RWPE1 (cell line): ENCODE measurements at regions not wholly inside any gene's neighbourhood (a gene's known extent, or its start where the extent isn't known, plus 50 kb on each side); places are given as distances from the start of the nearest gene placed in this dataset.

ENCODE experiments used
- CTCF ChIA-PET: fragments of 350-600 bp; sonication (Branson Sonifier 250); formaldehyde crosslinking; extraction: SDS; loops from one replicate; lab custom pipeline; 2021; lab: Yijun Ruan, JAX
- POLR2A ChIA-PET: fragments of 400-600 bp; formaldehyde crosslinking; extraction: SDS; loops from one replicate; lab custom pipeline; 2020; ENCODE audit warnings: antibody characterized with exemption; ENCODE audit not compliant: low non-redundant PET; lab: Yijun Ruan, JAX
- DNase-seq: peaks from one replicate; pipeline ENCODE4 v3.0.0; 2012; ENCODE audit warnings: low spot score
- H3K27ac ChIP-seq: fragments of 450-650 bp; 2 replicates; pipeline ENCODE4 v1.5.1; 2017
- CTCF ChIP-seq: fragments of 450-650 bp; conservative IDR thresholded peaks from 2 replicates; pipeline ENCODE4 v1.5.1; 2017; ENCODE audit warnings: low read depth, mild to moderate bottlenecking

- TF ChIP-seq CTCF, result no peak
- ChIA-PET CTCF (no interaction called here), POLR2A (no interaction called here)
- no peak overlapping the region for H3K27ac ChIP-seq
- DNase-seq, result no peak
Observed at GRCh38 chr6:80550281-80550680, 443.8 kb downstream of the BCKDHB start.

GRCh38 chr6:80548532-80548931 is 442.1 kb downstream of the BCKDHB start:
- ChIA-PET POLR2A (no interaction called here), CTCF (no interaction called here)
- TF ChIP-seq CTCF, result no peak
- no peak overlapping the region for H3K27ac ChIP-seq
- no peak for DNase-seq

DNA sequence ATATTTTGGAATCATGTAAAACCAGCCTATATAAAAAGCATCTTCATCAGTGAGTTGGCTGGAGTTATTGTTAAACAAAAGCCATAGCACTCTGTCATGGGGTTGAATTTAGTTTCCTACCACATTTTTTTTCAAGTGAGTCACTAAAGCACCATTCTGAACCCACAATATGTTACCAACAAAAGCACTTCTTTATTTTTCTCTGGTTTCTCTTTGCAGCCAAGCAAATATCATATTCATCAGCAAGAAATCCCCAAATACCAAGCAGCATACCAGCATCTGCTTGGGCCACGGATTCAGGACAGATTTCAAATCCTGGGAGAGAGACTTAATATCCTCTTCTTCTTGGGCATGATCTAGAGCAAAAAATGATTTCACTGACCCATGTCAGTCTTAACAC is 441.4 kb downstream of the BCKDHB start:
- ChIA-PET CTCF (no interaction called here), POLR2A (no interaction called here)
- DNase-seq, result no peak
- TF ChIP-seq CTCF, result no peak
- H3K27ac ChIP-seq, result no peak overlapping the region

DNA sequence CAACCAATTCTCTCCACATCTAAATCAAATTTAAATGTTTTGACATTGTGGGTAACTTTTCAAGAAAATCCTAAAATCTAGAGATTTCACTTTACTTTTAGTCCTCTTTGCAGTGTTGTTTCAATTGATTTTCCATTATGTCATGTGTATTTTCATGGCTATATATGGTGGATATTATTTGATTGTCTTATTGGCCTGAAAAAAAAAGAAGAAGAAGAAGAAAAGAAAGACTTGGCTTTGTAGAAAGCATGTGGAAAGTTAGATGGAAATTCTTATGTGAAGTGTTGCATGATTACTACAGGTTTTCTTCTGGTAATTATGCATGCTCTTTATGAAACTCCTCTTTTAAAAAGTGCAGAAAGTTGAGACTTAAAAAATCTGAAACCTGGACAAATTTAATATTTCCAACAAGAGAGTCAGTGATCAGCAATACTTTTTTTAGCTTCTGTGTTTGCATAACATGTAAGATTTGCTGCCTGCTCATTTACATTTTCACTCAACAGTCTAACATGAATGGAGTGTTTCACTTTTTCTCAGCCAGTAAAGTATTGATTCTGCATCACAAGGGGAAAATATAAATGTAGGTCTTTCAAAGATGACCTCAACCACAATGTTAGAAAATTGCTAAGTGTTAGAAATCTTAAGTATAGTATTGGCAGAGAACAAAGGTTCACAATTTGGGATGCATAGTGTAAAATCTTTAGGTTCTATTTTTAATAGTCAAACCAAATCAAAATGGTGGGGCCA is 438.7 kb downstream of the BCKDHB start:
- H3K27ac ChIP-seq, result no peak overlapping the region
- no peak for DNase-seq
- ChIA-PET CTCF (no interaction called here), POLR2A (no interaction called here)
- TF ChIP-seq CTCF, result no peak

- CTCF ChIA-PET, result no interaction called here
- no peak overlapping the region for H3K27ac ChIP-seq
- POLR2A ChIA-PET, result no interaction called here
- TF ChIP-seq CTCF, result no peak
- DNase-seq, result no peak
Observed at GRCh38 chr6:80544555-80544954, 438.1 kb downstream of the BCKDHB start.

DNA sequence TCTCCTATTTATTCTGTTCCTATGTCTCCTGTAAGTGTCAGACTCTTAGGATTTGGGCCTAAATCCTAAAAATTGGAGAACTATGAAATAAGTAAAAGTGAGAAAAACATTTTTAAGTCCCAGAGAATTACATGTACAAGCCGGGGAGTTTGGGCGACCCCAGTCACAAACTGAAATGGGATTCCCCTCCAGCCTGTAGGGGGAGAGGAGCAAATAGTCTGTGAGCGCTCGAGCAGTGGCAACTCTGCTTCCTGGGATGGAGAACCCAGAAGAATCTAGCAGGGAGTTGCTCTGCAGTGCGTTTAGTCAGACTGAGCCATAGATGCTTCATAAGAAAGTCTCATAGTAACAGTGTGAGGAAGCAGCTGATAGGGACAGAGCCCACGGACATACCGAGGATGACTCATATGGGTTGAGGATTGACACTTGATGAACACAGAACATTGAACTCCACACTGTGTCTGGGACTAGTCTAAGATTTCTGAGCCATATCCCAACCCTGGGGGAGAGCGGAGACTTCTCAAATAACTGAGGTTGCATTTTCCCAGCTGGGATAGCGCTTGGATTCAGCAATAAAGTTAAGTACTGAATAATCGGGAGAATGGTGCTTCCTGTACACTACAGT is 437.2 kb downstream of the BCKDHB start:
- H3K27ac ChIP-seq, result no peak overlapping the region
- TF ChIP-seq CTCF, result no peak
- ChIA-PET POLR2A (no interaction called here), CTCF (no interaction called here)
- DNase-seq, result peak; percentile 51
